GM23338 (cell line): ENCODE measurements at regions not wholly inside any gene's neighbourhood (a gene's known extent, or its start where the extent isn't known, plus 50 kb on each side); places are given as distances from the start of the nearest gene placed in this dataset.

Experiments
- ATAC-seq: fragments of 200-7000 bp; cut with Tn5 transposase; 3 replicates; pipeline ENCODE4 v1.9.1; 2020
- DNase-seq: peaks from one replicate; pipeline ENCODE4 v3.0.0-alpha.2; 2015; ENCODE audit warnings: low spot score
- H2AFZ ChIP-seq: fragments of 200-600 bp; sonication (generic); 2 replicates; pipeline ENCODE4 v1.8.0; 2016; ENCODE audit warnings: antibody characterized with exemption, mild to moderate bottlenecking, moderate library complexity
- H3F3A ChIP-seq: fragments of 200-600 bp; sonication (generic); replicated peaks from 2 replicates; pipeline ENCODE4 v1.8.0; 2017; ENCODE audit warnings: antibody characterized with exemption, mixed run types, low read depth
- H3K27ac ChIP-seq: fragments of 200-600 bp; sonication (generic); 2 replicates; pipeline ENCODE4 v1.6.1; 2016; ENCODE audit warnings: low read depth
- H3K27me3 ChIP-seq: fragments of 200-600 bp; sonication (generic); 2 replicates; pipeline ENCODE4 v1.8.0; 2016; ENCODE audit warnings: mild to moderate bottlenecking, mixed run types, moderate library complexity; ENCODE audit not compliant: insufficient read depth
- H3K36me3 ChIP-seq: fragments of 200-600 bp; sonication (generic); 2 replicates; pipeline ENCODE4 v1.8.0; 2016; ENCODE audit warnings: mild to moderate bottlenecking; ENCODE audit not compliant: insufficient read depth
- H3K4me1 ChIP-seq: fragments of 200-600 bp; sonication (generic); 2 replicates; pipeline ENCODE4 v1.8.0; 2016; ENCODE audit warnings: mild to moderate bottlenecking, moderate library complexity; ENCODE audit not compliant: insufficient read depth
- H3K4me2 ChIP-seq: fragments of 200-600 bp; sonication (generic); 2 replicates; pipeline ENCODE4 v1.7.1; 2017; ENCODE audit warnings: mixed run types
- H3K4me3 ChIP-seq: fragments of 200-600 bp; sonication (generic); 2 replicates; pipeline ENCODE4 v1.6.1; 2016; ENCODE audit warnings: mixed run types
- H3K79me2 ChIP-seq: fragments of 200-600 bp; sonication (generic); replicated peaks from 2 replicates; pipeline ENCODE4 v1.8.0; 2017; ENCODE audit warnings: mild to moderate bottlenecking; ENCODE audit not compliant: insufficient read depth
- H3K9me2 ChIP-seq: fragments of 200-600 bp; sonication (generic); 2 replicates; pipeline ENCODE4 v1.8.0; 2017; ENCODE audit not compliant: insufficient read depth
- H4K20me1 ChIP-seq: fragments of 200-600 bp; sonication (generic); replicated peaks from 2 replicates; pipeline ENCODE4 v1.8.0; 2017; ENCODE audit warnings: mild to moderate bottlenecking; ENCODE audit not compliant: insufficient read depth
- H3K27ac Mint-ChIP-seq: 2 replicates; pipeline ENCODE4 v1.8.0; 2020; ENCODE audit warnings: inconsistent platforms, mild to moderate bottlenecking, moderate library complexity, mixed read lengths
- H3K27me3 Mint-ChIP-seq: 3 replicates; pipeline ENCODE4 v1.8.0; 2022; ENCODE audit warnings: low read depth, mild to moderate bottlenecking, moderate library complexity, mixed read lengths, inconsistent platforms; ENCODE audit not compliant: insufficient read depth, poor library complexity
- H3K36me3 Mint-ChIP-seq: 3 replicates; pipeline ENCODE4 v1.8.0; 2021; ENCODE audit warnings: low read depth, mild to moderate bottlenecking, inconsistent platforms, moderate library complexity, mixed read lengths
- H3K4me1 Mint-ChIP-seq: 3 replicates; pipeline ENCODE4 v1.8.0; 2020; ENCODE audit warnings: mild to moderate bottlenecking, inconsistent platforms, mixed read lengths
- H3K4me3 Mint-ChIP-seq: 3 replicates; pipeline ENCODE4 v1.8.0; 2021; ENCODE audit warnings: moderate library complexity, mild to moderate bottlenecking, inconsistent platforms, mixed read lengths
- H3K9me3 Mint-ChIP-seq: 3 replicates; pipeline ENCODE4 v1.8.0; 2020; ENCODE audit warnings: moderate library complexity, mild to moderate bottlenecking, inconsistent platforms, mixed read lengths
- CREB1 ChIP-seq: fragments of 250-450 bp; sonication (Bioruptor Pico); IDR thresholded peaks from 2 replicates; pipeline ENCODE4 v1.5.0; 2020; ENCODE audit warnings: low read depth, mild to moderate bottlenecking, moderate library complexity
- CTCF ChIP-seq, 2 experiments: fragments of 200-600 bp in 1 of 2; sonication (generic) in 1 of 2; conservative IDR thresholded peaks; 2 replicates each; pipeline versions ENCODE4 v1.5.1 to v1.6.1; 2016 to 2017; ENCODE audit warnings: antibody characterized with exemption in 2 of 2, low read depth in 2 of 2, mild to moderate bottlenecking in 2 of 2, moderate library complexity in 1 of 2
- ETS1 ChIP-seq: IDR thresholded peaks from 2 replicates; pipeline ENCODE4 v1.6.1; 2016; ENCODE audit warnings: antibody characterized with exemption
- EZH2 ChIP-seq: fragments of 200-600 bp; sonication (generic); IDR thresholded peaks from one replicate; pipeline ENCODE4 v1.8.0; 2017; ENCODE audit warnings: antibody characterized with exemption, mild to moderate bottlenecking, low read depth; ENCODE audit not compliant: unreplicated experiment
- EZH2phosphoT487 ChIP-seq: fragments of 200-600 bp; sonication (generic); IDR thresholded peaks from one replicate; pipeline ENCODE4 v1.8.1; 2018; ENCODE audit warnings: antibody characterized with exemption; ENCODE audit not compliant: unreplicated experiment
- JUNB ChIP-seq: IDR thresholded peaks from one replicate; pipeline ENCODE4 v1.6.1; 2016; ENCODE audit warnings: antibody characterized with exemption; ENCODE audit not compliant: unreplicated experiment
- NANOG ChIP-seq: IDR thresholded peaks from 2 replicates; pipeline ENCODE4 v1.6.1; 2016; ENCODE audit warnings: antibody characterized with exemption, borderline replicate concordance
- POLR2AphosphoS5 ChIP-seq: IDR thresholded peaks from 2 replicates; pipeline ENCODE4 v1.6.1; 2016; ENCODE audit warnings: antibody characterized with exemption, low read depth
- REST ChIP-seq: IDR thresholded peaks from one replicate; pipeline ENCODE4 v1.6.1; 2018; ENCODE audit warnings: antibody characterized with exemption; ENCODE audit not compliant: unreplicated experiment
- STAT1 ChIP-seq: IDR thresholded peaks from one replicate; pipeline ENCODE4 v1.6.1; 2016; ENCODE audit warnings: antibody characterized with exemption; ENCODE audit not compliant: unreplicated experiment
- ZNF114 ChIP-seq: fragments of 250-450 bp; sonication (Bioruptor Pico); IDR thresholded peaks from 2 replicates; pipeline ENCODE4 v1.5.0; 2020; ENCODE audit warnings: mild to moderate bottlenecking, moderate library complexity
- ZNF331 ChIP-seq: fragments of 250-450 bp; sonication (Bioruptor Pico); IDR thresholded peaks from 2 replicates; pipeline ENCODE4 v1.5.0; 2020; ENCODE audit warnings: low read depth, mild to moderate bottlenecking, moderate library complexity
- ZNF462 ChIP-seq: fragments of 250-450 bp; sonication (Bioruptor Pico); IDR thresholded peaks from 2 replicates; pipeline ENCODE4 v1.5.0; 2020; ENCODE audit warnings: mild to moderate bottlenecking, moderate library complexity

- no peaks in the 10 kb centered on the region for H3F3A ChIP-seq
- H4K20me1 ChIP-seq: no peaks in the 10 kb centered on the region
- H3K27ac ChIP-seq: no peak overlapping the region
- H3K36me3 ChIP-seq: no peaks in the 10 kb centered on the region
- no peaks in the 10 kb centered on the region for H3K27me3 ChIP-seq
- H3K4me1 ChIP-seq: no peaks in the 10 kb centered on the region
- no peaks in the 10 kb centered on the region for H3K9me2 ChIP-seq
- Mint-ChIP-seq H3K27ac (no peak overlapping the region), H3K9me3 (no peaks in the 10 kb centered on the region; the same call in 2 of the 3 replicates), H3K4me3 (no peak overlapping the region), H3K4me1 (no peaks in the 10 kb centered on the region), H3K36me3 (no peaks in the 10 kb centered on the region), H3K27me3 (peaks cover 2% of the 10 kb centered on the region)
- no peak overlapping the region for H3K4me2 ChIP-seq
- TF ChIP-seq REST (no peak), JUNB (no peak), ETS1 (no peak), NANOG (no peak), EZH2 (no peak), ZNF331 (CRISPR knock-in tag) (no peak), EZH2phosphoT487 (no peak), ZNF462 (no peak), CTCF (conservative IDR thresholded peaks at IDR 0.05; ENCODE audit: low read depth in 2 of 2) (no peak), POLR2AphosphoS5 (no peak), STAT1 (no peak), ZNF114 (CRISPR knock-in tag) (no peak), CREB1 (no peak)
- ATAC-seq (no peak; the same call in 2 of the 3 replicates), DNase-seq (no peak)
- H3K79me2 ChIP-seq: no peaks in the 10 kb centered on the region
- no peak overlapping the region for H2AFZ ChIP-seq
- no peak overlapping the region for H3K4me3 ChIP-seq
These were observed 56.4 kb upstream of the RASGRP1 start for GRCh38 chr15:38620851-38621594.
